AG10803 (cell line): ENCODE measurements at regions not wholly inside any gene's neighbourhood (a gene's known extent, or its start where the extent isn't known, plus 50 kb on each side); places are given as distances from the start of the nearest gene placed in this dataset.
"Not testable (repeated sequence)": the region's sequence is repeated elsewhere in the genome, so short reads cannot be mapped to it uniquely, and the experiment has no call there.

Experiments
- DNase-seq: peaks from one replicate; pipeline ENCODE4 v3.0.0; 2010; ENCODE audit warnings: low read depth
- H3K4me3 ChIP-seq: 2 replicates; pipeline ENCODE4 v1.5.1; 2011; ENCODE audit warnings: mild to moderate bottlenecking, low read length, control low read depth
- CTCF ChIP-seq: conservative IDR thresholded peaks from 2 replicates; pipeline ENCODE4 v1.5.1; 2011; ENCODE audit warnings: mild to moderate bottlenecking, low read length, control low read depth, inconsistent platforms

- no peak overlapping the region for H3K4me3 ChIP-seq
- DNase-seq, result no peak
- TF ChIP-seq CTCF, result no peak
Observed at GRCh38 chr6:81886157-81886556, 133.7 kb upstream of the TENT5A start.

GRCh38 chr6:81881660-81882059 lies 129.2 kb upstream of the TENT5A start:
- TF ChIP-seq CTCF, result no peak

GRCh38 chr6:81878479-81878878 lies 126.0 kb upstream of the TENT5A start:
- no peak overlapping the region for H3K4me3 ChIP-seq
- TF ChIP-seq CTCF, result no peak
- no peak for DNase-seq

More at GRCh38 chr6:81881660-81882059, 129.2 kb upstream of the TENT5A start:
- H3K4me3 ChIP-seq, result no peak overlapping the region
- no peak for DNase-seq

- peak; percentile 34 for DNase-seq
- H3K4me3 ChIP-seq, result no peak overlapping the region
- TF ChIP-seq CTCF, result no peak
Observed at GRCh38 chr6:81876971-81877370, 124.5 kb upstream of the TENT5A start.

GRCh38 chr6:81875782-81876293 lies 123.4 kb upstream of the TENT5A start:
- no peak for TF ChIP-seq CTCF
- no peak for DNase-seq

GRCh38 chr6:81869749-81870508 lies 117.4 kb upstream of the TENT5A start:
- not testable (repeated sequence) for DNase-seq, H3K4me3 ChIP-seq

More at GRCh38 chr6:81875782-81876293, 123.4 kb upstream of the TENT5A start:
- H3K4me3 ChIP-seq, result no peak overlapping the region

GRCh38 chr6:81865712-81866111 lies 113.2 kb upstream of the TENT5A start:
- peak; percentile 44 for DNase-seq
- no peak overlapping the region for H3K4me3 ChIP-seq
- TF ChIP-seq CTCF, result no peak
